ENCODE measurements at regions not wholly inside any gene's neighbourhood (a gene's known extent, or its start where the extent isn't known, plus 50 kb on each side); places are given as distances from the start of the nearest gene placed in this dataset.

DNA sequence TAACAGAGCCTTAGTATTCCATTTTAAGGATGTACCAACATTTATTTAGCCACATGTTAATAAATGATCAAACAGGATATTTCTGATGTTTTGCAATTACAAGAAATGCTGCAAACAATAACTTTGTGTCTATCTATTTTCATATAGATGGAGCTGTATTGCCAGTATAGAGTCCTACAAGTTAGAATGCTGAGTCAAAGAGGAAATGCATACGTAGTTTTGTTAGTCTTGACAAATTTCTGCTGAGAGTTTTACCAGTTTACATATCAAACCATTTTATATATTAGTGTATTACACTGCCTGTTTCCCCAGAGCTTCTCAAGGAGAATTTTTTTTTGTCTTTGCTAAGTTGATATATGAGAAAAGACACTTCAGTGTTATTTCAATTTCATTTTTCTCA, 541.7 kb downstream of the SLC16A7 start:
- TF ChIP-seq, protein P1, sequence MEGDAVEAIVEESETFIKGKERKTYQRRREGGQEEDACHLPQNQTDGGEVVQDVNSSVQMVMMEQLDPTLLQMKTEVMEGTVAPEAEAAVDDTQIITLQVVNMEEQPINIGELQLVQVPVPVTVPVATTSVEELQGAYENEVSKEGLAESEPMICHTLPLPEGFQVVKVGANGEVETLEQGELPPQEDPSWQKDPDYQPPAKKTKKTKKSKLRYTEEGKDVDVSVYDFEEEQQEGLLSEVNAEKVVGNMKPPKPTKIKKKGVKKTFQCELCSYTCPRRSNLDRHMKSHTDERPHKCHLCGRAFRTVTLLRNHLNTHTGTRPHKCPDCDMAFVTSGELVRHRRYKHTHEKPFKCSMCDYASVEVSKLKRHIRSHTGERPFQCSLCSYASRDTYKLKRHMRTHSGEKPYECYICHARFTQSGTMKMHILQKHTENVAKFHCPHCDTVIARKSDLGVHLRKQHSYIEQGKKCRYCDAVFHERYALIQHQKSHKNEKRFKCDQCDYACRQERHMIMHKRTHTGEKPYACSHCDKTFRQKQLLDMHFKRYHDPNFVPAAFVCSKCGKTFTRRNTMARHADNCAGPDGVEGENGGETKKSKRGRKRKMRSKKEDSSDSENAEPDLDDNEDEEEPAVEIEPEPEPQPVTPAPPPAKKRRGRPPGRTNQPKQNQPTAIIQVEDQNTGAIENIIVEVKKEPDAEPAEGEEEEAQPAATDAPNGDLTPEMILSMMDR (IDR thresholded peaks at IDR 0.05; ENCODE audit: insufficient read depth, low read length) = no peak
- TF ChIP-seq, protein P2, sequence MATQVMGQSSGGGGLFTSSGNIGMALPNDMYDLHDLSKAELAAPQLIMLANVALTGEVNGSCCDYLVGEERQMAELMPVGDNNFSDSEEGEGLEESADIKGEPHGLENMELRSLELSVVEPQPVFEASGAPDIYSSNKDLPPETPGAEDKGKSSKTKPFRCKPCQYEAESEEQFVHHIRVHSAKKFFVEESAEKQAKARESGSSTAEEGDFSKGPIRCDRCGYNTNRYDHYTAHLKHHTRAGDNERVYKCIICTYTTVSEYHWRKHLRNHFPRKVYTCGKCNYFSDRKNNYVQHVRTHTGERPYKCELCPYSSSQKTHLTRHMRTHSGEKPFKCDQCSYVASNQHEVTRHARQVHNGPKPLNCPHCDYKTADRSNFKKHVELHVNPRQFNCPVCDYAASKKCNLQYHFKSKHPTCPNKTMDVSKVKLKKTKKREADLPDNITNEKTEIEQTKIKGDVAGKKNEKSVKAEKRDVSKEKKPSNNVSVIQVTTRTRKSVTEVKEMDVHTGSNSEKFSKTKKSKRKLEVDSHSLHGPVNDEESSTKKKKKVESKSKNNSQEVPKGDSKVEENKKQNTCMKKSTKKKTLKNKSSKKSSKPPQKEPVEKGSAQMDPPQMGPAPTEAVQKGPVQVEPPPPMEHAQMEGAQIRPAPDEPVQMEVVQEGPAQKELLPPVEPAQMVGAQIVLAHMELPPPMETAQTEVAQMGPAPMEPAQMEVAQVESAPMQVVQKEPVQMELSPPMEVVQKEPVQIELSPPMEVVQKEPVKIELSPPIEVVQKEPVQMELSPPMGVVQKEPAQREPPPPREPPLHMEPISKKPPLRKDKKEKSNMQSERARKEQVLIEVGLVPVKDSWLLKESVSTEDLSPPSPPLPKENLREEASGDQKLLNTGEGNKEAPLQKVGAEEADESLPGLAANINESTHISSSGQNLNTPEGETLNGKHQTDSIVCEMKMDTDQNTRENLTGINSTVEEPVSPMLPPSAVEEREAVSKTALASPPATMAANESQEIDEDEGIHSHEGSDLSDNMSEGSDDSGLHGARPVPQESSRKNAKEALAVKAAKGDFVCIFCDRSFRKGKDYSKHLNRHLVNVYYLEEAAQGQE (IDR thresholded peaks at IDR 0.05; ENCODE audit: insufficient replicate concordance, low read depth) = no peak
- Histone ChIP-seq H3K27ac (replicated peaks) (no peak overlapping the region), H3K4me3 (replicated peaks; ENCODE audit: insufficient read depth, low read length) (no peak overlapping the region), H3K27me3 (ENCODE audit: insufficient read depth, poor library complexity, severe bottlenecking) (no peaks in the 10 kb centered on the region)
- DNase-seq (ENCODE audit: low read depth in 1 of 2, low spot score in 1 of 2) = no peak

DNA sequence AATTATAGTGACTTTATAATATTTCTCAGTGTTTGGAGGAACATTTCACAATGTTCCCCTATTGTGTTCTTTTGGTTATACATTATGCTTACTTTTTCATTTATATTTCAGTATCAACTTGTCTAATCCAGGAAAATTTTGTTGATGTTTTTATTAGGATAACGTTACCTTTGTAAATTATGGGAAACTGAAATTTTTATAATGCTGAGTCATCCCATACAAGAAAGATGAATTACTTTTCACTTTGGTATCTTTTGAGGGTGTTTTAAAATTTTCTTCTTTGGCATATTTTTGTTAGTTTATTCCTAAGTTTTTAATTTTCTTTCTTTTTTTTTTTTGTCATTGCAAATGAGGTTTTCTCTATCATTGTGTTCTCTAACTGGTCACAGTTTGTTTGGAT, 542.7 kb downstream of the SLC16A7 start:
- no peak overlapping the region for H3K27ac ChIP-seq (replicated peaks)
- no peaks in the 10 kb centered on the region for H3K27me3 ChIP-seq (ENCODE audit: insufficient read depth, poor library complexity, severe bottlenecking)
- H3K4me3 ChIP-seq (replicated peaks; ENCODE audit: insufficient read depth, low read length) = no peak overlapping the region
- DNase-seq (ENCODE audit: low read depth in 1 of 2, low spot score in 1 of 2) = no peak
- TF ChIP-seq, protein P2 (IDR thresholded peaks at IDR 0.05; ENCODE audit: insufficient replicate concordance, low read depth) = no peak
- TF ChIP-seq, protein P1 (IDR thresholded peaks at IDR 0.05; ENCODE audit: insufficient read depth, low read length) = no peak
- no peak for TF ChIP-seq SPI1 (IDR thresholded peaks at IDR 0.05; ENCODE audit: borderline replicate concordance, low read depth)
- TF ChIP-seq POLR2AphosphoS5 (IDR thresholded peaks at IDR 0.05; ENCODE audit: low read depth) = no peak
- no peak for TF ChIP-seq GABPA (IDR thresholded peaks at IDR 0.05; ENCODE audit: low read depth)

DNA sequence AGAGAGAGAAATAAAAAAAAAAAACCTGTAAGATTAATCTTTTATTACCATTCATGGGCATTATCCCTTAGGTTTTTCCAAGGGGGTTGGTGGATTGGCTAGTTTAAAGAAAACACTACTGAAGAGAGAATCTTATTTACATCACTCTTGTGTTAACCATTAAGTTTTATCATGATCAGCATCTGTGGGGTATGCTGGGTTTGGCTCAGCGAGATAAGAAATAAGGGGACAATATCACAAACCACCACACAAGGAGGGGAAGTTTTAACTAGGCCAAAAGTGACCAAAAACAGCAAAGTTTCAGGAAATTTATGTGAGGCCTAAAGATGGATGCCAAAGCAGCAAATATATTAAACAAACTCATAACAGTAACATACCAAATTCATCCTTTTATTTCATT, 548.6 kb downstream of the SLC16A7 start:
- no peak overlapping the region for H3K27ac ChIP-seq (replicated peaks)
- no peak overlapping the region for H3K4me3 ChIP-seq (replicated peaks; ENCODE audit: insufficient read depth, low read length)
- no peaks in the 10 kb centered on the region for H3K27me3 ChIP-seq (ENCODE audit: insufficient read depth, poor library complexity, severe bottlenecking)
- no peak for TF ChIP-seq GABPA (IDR thresholded peaks at IDR 0.05; ENCODE audit: low read depth)
- no peak for TF ChIP-seq POLR2AphosphoS5 (IDR thresholded peaks at IDR 0.05; ENCODE audit: low read depth)
- TF ChIP-seq, protein P1 (IDR thresholded peaks at IDR 0.05; ENCODE audit: insufficient read depth, low read length) = no peak
- TF ChIP-seq, protein P2 (IDR thresholded peaks at IDR 0.05; ENCODE audit: insufficient replicate concordance, low read depth) = no peak
- no peak for TF ChIP-seq SPI1 (IDR thresholded peaks at IDR 0.05; ENCODE audit: borderline replicate concordance, low read depth)
- no peak for DNase-seq (ENCODE audit: low read depth in 1 of 2, low spot score in 1 of 2)
